UCSD-AML1 (cell line): ENCODE measurements at regions not wholly inside any gene's neighbourhood (a gene's known extent, or its start where the extent isn't known, plus 50 kb on each side); places are given as distances from the start of the nearest gene placed in this dataset.
A peak's percentile ranks its signal among the peaks of the same experiment; 100 is the strongest.
"Not testable (repeated sequence)": the region's sequence is repeated elsewhere in the genome, so short reads cannot be mapped to it uniquely, and the experiment has no call there.

Experiments
- DNase-seq: peaks from one replicate; lab custom pipeline; 2025; ENCODE audit not compliant: unreplicated experiment; lab: John Stamatoyannopoulos, UW

DNA sequence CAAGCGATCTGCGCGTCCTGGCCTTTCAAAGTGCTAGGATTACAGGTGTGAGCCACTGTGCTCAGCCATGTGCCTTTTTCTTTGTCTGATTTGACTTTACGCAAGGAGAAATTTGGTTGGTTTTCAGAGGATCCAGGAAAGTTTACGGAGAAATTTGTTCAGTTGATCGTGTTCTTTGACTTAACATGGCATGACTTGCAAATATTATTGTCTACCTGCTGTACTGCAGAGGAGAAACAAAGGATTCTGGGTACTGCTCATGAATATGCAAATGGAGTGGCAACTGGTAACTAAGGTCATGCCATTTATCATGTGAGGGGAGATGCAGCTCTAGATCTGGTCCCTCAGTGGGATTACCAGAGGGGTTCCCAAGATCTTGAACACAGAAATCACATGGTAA lies 68.8 kb upstream of the CHD6 start:
- DNase-seq, result no peak

DNA sequence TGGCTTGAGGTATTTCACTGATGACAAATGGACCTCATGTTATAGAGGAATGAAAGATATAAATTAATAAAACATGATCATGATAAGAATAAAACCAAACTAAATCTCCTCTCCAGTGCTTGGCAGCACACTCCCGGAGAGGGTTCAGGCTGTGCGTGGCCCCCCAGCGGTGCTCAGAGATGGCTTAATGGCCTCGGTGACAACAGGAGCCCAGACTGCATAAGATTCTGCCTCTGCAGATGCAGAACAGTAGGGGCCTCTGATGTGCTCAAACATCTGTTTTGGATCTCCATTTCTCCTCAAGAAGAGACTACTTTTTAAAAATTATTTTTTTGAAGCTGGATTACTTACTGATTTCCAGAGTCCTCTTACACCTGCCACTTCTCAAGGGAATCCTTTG lies 67.0 kb upstream of the CHD6 start:
- DNase-seq, result not testable (repeated sequence)

DNA sequence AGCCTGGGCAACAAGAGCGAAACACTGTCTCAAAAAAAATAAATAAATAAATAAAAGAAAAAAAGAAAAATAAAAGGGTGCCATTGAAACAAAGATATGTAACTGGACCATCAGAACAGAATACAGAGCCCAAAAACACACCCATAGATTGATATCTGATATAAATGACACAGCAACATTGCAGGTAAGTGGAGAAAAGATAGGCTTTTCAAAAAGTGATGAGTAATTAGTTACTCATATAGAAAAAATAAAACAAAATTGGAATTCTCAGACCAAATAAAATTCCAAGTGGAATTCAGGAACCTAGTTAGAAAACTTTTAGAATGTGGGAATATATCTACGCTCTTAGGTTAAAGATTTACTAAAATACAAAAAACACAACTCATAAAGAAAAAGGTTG lies 60.6 kb upstream of the CHD6 start:
- no peak for DNase-seq

DNA sequence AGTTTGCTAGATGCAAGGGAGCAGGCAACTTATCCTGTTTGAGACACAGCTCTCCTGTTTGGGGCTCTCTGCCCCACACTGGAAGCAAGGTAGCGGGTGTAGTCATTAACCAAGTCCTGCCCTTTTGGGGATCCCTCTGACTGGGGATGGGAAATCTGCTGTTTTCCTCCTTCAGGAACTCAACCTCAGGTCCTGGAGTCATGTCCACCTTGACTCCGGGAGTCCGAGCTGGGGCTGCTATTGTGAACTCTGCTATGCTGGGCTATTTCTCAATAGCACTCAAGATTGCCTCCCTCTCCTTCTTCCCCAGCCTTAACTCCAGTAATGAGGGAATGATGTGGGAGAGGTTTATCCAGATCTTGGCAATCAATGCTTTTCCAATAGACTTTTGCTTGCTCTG lies 54.1 kb upstream of the CHD6 start:
- no peak for DNase-seq

DNA sequence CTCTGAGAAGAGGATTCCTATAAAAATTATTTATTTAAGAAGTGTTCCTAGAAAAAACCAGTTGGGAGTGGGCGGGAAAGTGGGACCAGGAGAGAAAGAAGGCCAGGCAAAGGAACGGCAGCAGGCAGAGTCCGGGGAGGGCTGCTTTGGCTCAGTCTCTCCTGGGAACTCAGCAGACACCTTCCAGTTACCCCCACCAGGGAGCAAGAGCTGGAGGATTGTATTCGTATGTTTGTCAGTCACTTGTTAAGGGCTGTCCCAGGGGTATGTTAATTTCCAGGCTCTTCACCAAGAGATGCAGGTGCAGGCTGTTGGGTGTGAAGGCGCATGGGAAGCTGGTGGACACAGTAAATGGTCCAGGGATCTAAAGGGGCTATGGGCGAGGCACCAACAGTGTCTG lies 53.0 kb upstream of the CHD6 start:
- no peak for DNase-seq

DNA sequence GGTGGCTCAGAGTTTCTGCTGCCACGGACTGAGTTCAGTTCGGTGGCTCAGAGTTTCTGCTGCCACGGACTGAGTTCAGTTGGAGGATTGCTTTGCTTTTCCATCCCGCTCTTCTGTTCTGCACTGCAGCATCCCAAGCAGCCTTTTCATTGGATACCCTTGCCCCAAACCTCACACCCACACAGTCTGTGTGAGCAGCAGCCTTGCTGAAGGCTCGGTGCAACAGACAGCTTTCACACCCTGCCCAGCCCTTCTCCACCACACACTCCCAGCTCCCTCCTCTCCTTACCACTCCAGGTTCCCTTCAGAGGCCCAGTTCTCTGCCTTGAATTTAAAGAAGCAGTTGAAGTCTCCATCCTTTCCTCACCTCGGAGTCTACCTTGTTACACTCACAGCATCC lies 52.5 kb upstream of the CHD6 start:
- DNase-seq, result no peak

DNA sequence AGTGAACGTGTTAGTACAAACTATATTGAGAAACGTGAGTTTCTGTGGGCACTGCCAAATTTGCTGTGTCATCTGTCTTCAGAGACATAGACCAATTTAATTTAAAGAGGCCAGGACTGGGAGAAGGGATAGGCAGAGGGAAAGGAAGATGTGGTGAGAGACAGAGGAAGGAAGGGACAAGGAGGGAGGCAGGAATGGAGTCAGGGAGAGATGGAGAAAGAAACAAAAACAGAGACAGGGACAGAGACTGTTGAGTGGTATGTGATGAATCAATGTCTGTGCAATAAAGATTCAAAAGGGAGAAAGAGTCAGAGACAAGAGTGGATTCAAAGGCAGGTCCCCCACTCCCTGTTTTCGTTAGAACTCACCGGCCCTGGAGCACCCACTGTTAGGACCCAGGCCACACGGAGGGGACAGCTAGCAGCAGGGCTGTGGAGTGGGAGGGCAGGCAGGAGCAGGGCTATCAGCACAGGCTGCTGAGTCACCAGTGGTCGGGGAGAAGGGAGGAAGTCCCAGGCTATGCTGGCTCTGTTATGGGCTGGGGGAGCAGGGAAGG lies 51.6 kb upstream of the CHD6 start:
- peak; percentile 39 for DNase-seq

DNA sequence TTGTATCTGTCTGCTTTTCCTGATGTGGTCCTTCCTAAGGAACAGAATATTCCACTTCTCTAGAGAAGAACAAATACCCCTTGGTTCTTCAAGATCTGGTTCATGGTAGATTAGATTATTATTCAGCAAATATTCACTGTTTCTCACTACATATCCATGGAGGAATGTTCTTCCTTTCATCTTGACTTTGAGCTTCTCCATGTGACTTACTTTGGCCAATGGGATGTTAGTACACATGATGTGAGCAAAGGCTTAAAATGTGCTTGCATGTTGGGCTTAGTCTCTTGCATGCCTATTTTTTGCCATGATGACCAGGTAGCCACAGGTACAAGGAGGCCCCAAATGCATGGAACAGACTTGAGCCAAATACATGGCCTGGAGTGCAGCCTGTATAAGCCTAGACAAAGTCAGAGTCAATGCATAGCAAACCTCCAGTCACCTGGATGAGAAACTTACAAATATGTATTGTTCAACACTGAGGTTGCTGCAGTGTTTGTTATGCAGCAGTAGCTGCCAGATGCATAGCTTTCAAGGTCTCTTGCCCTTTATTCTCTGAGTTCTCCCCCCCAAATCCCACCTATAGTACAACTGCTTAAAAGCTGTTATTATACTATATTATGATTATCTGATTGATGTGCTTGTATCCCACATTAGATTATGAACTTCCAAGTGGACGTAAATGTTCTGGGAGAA lies 50.0 kb upstream of the CHD6 start:
- DNase-seq, result no peak
